ENCODE measurements at regions not wholly inside any gene's neighbourhood (a gene's known extent, or its start where the extent isn't known, plus 50 kb on each side); places are given as distances from the start of the nearest gene placed in this dataset.
"Not testable (repeated sequence)": the region's sequence is repeated elsewhere in the genome, so short reads cannot be mapped to it uniquely, and the experiment has no call there.

- no peaks in the 10 kb centered on the region for H3K36me3 ChIP-seq
- intact Hi-C loops (cut with DNase I), result no loop called here
- DNase-seq (ENCODE audit: extremely low spot score), result no peak
- H3K4me3 ChIP-seq, result no peak overlapping the region
- 65% methylated on average over 3 of the region's 3 CpGs for whole genome bisulfite sequencing
- TF ChIP-seq POLR2AphosphoS5 (IDR thresholded peaks at IDR 0.05), result no peak
- no peak for TF ChIP-seq CTCF (IDR thresholded peaks at IDR 0.05)
- no peak for TF ChIP-seq POLR2A (IDR thresholded peaks at IDR 0.05; ENCODE audit: low read depth)
- TF ChIP-seq EP300 (IDR thresholded peaks at IDR 0.05), result no peak
- H3K27me3 ChIP-seq, result no peaks in the 10 kb centered on the region
- no peak overlapping the region for H3K27ac ChIP-seq (replicated peaks in 1 of 4)
- no peaks in the 10 kb centered on the region for H3K4me1 ChIP-seq
- H3K9me3 ChIP-seq, result no peaks in the 10 kb centered on the region
Measured at GRCh38 chr4:79739912-79740311, 331.9 kb upstream of the GK2 start.

GRCh38 chr4:79723507-79723906 lies 315.5 kb upstream of the GK2 start:
- Histone ChIP-seq H3K4me3 (no peak overlapping the region), H3K4me1 (peaks cover 0 to 18% (median 8%) of the 10 kb centered on the region in 4 donors), H3K27me3 (no peaks in the 10 kb centered on the region), H3K9me3 (no peaks in the 10 kb centered on the region), H3K27ac (replicated peaks in 1 of 4) (no peak overlapping the region), H3K36me3 (no peaks in the 10 kb centered on the region)
- TF ChIP-seq POLR2AphosphoS5 (IDR thresholded peaks at IDR 0.05), result no peak
- TF ChIP-seq CTCF (IDR thresholded peaks at IDR 0.05), result no peak
- TF ChIP-seq POLR2A (IDR thresholded peaks at IDR 0.05; ENCODE audit: low read depth), result no peak
- no peak for TF ChIP-seq EP300 (IDR thresholded peaks at IDR 0.05)
- intact Hi-C loops (cut with DNase I), result no loop called here
- DNase-seq (ENCODE audit: extremely low spot score), result no peak
- 86% methylated on average over 10 of the region's 15 CpGs for WGBS

- no peak overlapping the region for H3K27ac ChIP-seq (replicated peaks in 1 of 4)
- H3K36me3 ChIP-seq, result no peaks in the 10 kb centered on the region
- no peak overlapping the region for H3K4me3 ChIP-seq
- intact Hi-C loops (cut with DNase I), result no loop called here
- H3K27me3 ChIP-seq, result no peaks in the 10 kb centered on the region
- no peaks in the 10 kb centered on the region for H3K4me1 ChIP-seq
- DNase-seq (ENCODE audit: extremely low spot score), result no peak
- H3K9me3 ChIP-seq, result no peaks in the 10 kb centered on the region
- no peak for TF ChIP-seq POLR2AphosphoS5 (IDR thresholded peaks at IDR 0.05)
- TF ChIP-seq EP300 (IDR thresholded peaks at IDR 0.05), result no peak
- no peak for TF ChIP-seq CTCF (IDR thresholded peaks at IDR 0.05)
- TF ChIP-seq POLR2A (IDR thresholded peaks at IDR 0.05; ENCODE audit: low read depth), result no peak
Measured at GRCh38 chr4:79700356-79700755, 292.3 kb upstream of the GK2 start.

GRCh38 chr4:79697444-79697843 lies 289.4 kb upstream of the GK2 start:
- no peaks in the 10 kb centered on the region for H3K36me3 ChIP-seq
- TF ChIP-seq POLR2AphosphoS5 (IDR thresholded peaks at IDR 0.05), result no peak
- no peak for TF ChIP-seq EP300 (IDR thresholded peaks at IDR 0.05)
- TF ChIP-seq POLR2A (IDR thresholded peaks at IDR 0.05; ENCODE audit: low read depth), result no peak
- no peak for TF ChIP-seq CTCF (IDR thresholded peaks at IDR 0.05)
- intact Hi-C loops (cut with DNase I), result no loop called here
- 81% methylated on average over 4 of the region's 4 CpGs for WGBS
- no peak for DNase-seq (ENCODE audit: extremely low spot score)
- peaks cover 0 to 12% (median 4%) of the 10 kb centered on the region in 4 donors for H3K9me3 ChIP-seq
- H3K4me3 ChIP-seq, result no peak overlapping the region
- H3K27ac ChIP-seq (replicated peaks in 1 of 4), result no peak overlapping the region
- no peaks in the 10 kb centered on the region for H3K27me3 ChIP-seq
- H3K4me1 ChIP-seq, result no peaks in the 10 kb centered on the region

GRCh38 chr4:79696534-79696933 lies 288.5 kb upstream of the GK2 start:
- intact Hi-C loops (cut with DNase I); H3K4me1 ChIP-seq; H3K36me3 ChIP-seq; H3K4me3 ChIP-seq; H3K27ac ChIP-seq (replicated peaks in 1 of 4); H3K27me3 ChIP-seq; DNase-seq (ENCODE audit: extremely low spot score): not testable (repeated sequence)
- H3K9me3 ChIP-seq, result peaks cover 0 to 12% (median 4%) of the 10 kb centered on the region in 4 donors
- WGBS, result 97% methylated on average over 3 of the region's 3 CpGs

All from esophagus muscularis mucosa (tissue), 4 donors.